Endodermal cell (in vitro differentiated cells): ENCODE measurements at regions not wholly inside any gene's neighbourhood (a gene's known extent, or its start where the extent isn't known, plus 50 kb on each side); places are given as distances from the start of the nearest gene placed in this dataset.

Experiments used
- DNase-seq: peaks from one replicate; pipeline ENCODE4 v3.0.0-alpha.2; 2017
- H3K27ac ChIP-seq: 2 replicates; pipeline ENCODE4 v1.5.1; 2013; ENCODE audit warnings: mild to moderate bottlenecking, low read depth, low read length, moderate library complexity
- H3K27me3 ChIP-seq: 2 replicates; pipeline ENCODE4 v1.6.1; 2013; ENCODE audit warnings: mild to moderate bottlenecking, low read length, moderate library complexity; ENCODE audit not compliant: insufficient read depth, control insufficient read depth, poor library complexity, severe bottlenecking
- H3K36me3 ChIP-seq: 2 replicates; pipeline ENCODE4 v1.7.0; 2013; ENCODE audit warnings: mild to moderate bottlenecking, low read length, moderate library complexity; ENCODE audit not compliant: control insufficient read depth, insufficient read depth
- H3K4me1 ChIP-seq: one replicate; pipeline ENCODE4 v1.7.0; 2013; ENCODE audit warnings: low read length; ENCODE audit not compliant: control insufficient read depth, insufficient read depth
- H3K4me3 ChIP-seq: 2 replicates; pipeline ENCODE4 v1.5.1; 2013; ENCODE audit warnings: mild to moderate bottlenecking, low read length, moderate library complexity
- H3K9ac ChIP-seq: 2 replicates; pipeline ENCODE4 v1.6.1; 2013; ENCODE audit warnings: mild to moderate bottlenecking, low read length, moderate library complexity; ENCODE audit not compliant: poor library complexity, severe bottlenecking; ENCODE audit errors: extremely low read depth
- H3K9me3 ChIP-seq: 2 replicates; pipeline ENCODE4 v1.6.1; 2013; ENCODE audit warnings: mild to moderate bottlenecking, low read length, moderate library complexity; ENCODE audit not compliant: control insufficient read depth
- H3K27ac Mint-ChIP-seq: 2 replicates; pipeline ENCODE4 v1.8.0; 2020; ENCODE audit warnings: mixed read lengths
- H3K27me3 Mint-ChIP-seq: 2 replicates; pipeline ENCODE4 v1.8.0; 2021; ENCODE audit warnings: mild to moderate bottlenecking, mixed read lengths; ENCODE audit not compliant: insufficient read depth
- H3K36me3 Mint-ChIP-seq: 2 replicates; pipeline ENCODE4 v1.8.0; 2020; ENCODE audit warnings: low read depth, mixed read lengths
- H3K4me1 Mint-ChIP-seq: 2 replicates; pipeline ENCODE4 v1.8.0; 2020; ENCODE audit warnings: mixed read lengths
- H3K4me3 Mint-ChIP-seq: 2 replicates; pipeline ENCODE4 v1.8.0; 2020; ENCODE audit warnings: mild to moderate bottlenecking, moderate library complexity, mixed read lengths
- H3K9me3 Mint-ChIP-seq: 2 replicates; pipeline ENCODE4 v1.8.0; 2020; ENCODE audit warnings: mild to moderate bottlenecking, mixed read lengths
- WGBS, 2 experiments: methylation state at CpG; one replicate each; pipeline versions ENCODE4 v1.1.5 to v1.1.7; 2013; ENCODE audit warnings: missing lambda C conversion rate in 2 of 2, mixed read lengths in 1 of 2; ENCODE audit not compliant: insufficient coverage in 1 of 2, insufficient read length in 1 of 2; 5-methylcytosine and 5-hydroxymethylcytosine counted together
- TF ChIP-seq, protein P1 (sequence below): fragments of 200-600 bp; sonication (generic); conservative IDR thresholded peaks from 2 replicates; pipeline ENCODE4 v1.5.0; 2021; ENCODE audit warnings: antibody characterized with exemption, mild to moderate bottlenecking

- Histone ChIP-seq H3K4me3 (no peak overlapping the region), H3K9me3 (no peaks in the 10 kb centered on the region), H3K4me1 (no peaks in the 10 kb centered on the region), H3K27me3 (peaks cover 9% of the 10 kb centered on the region), H3K9ac (no peak overlapping the region), H3K27ac (no peak overlapping the region), H3K36me3 (no peaks in the 10 kb centered on the region)
- H3K27ac Mint-ChIP-seq: no peak overlapping the region
- peaks cover 14% of the 10 kb centered on the region for H3K4me1 Mint-ChIP-seq
- peaks cover 2% of the 10 kb centered on the region for H3K9me3 Mint-ChIP-seq
- DNase-seq: no peak
- peaks cover 3% of the 10 kb centered on the region for H3K27me3 Mint-ChIP-seq
- no peak overlapping the region for H3K4me3 Mint-ChIP-seq
- H3K36me3 Mint-ChIP-seq: no peaks in the 10 kb centered on the region
- WGBS, 2 experiments: 76 to 94% methylated on average over 2 to 7 of the region's 7 CpGs
- TF ChIP-seq, protein P1, sequence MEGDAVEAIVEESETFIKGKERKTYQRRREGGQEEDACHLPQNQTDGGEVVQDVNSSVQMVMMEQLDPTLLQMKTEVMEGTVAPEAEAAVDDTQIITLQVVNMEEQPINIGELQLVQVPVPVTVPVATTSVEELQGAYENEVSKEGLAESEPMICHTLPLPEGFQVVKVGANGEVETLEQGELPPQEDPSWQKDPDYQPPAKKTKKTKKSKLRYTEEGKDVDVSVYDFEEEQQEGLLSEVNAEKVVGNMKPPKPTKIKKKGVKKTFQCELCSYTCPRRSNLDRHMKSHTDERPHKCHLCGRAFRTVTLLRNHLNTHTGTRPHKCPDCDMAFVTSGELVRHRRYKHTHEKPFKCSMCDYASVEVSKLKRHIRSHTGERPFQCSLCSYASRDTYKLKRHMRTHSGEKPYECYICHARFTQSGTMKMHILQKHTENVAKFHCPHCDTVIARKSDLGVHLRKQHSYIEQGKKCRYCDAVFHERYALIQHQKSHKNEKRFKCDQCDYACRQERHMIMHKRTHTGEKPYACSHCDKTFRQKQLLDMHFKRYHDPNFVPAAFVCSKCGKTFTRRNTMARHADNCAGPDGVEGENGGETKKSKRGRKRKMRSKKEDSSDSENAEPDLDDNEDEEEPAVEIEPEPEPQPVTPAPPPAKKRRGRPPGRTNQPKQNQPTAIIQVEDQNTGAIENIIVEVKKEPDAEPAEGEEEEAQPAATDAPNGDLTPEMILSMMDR: no peak
Measured at GRCh38 chr6:164247106-164247505, 832.6 kb downstream of the QKI start.

DNA sequence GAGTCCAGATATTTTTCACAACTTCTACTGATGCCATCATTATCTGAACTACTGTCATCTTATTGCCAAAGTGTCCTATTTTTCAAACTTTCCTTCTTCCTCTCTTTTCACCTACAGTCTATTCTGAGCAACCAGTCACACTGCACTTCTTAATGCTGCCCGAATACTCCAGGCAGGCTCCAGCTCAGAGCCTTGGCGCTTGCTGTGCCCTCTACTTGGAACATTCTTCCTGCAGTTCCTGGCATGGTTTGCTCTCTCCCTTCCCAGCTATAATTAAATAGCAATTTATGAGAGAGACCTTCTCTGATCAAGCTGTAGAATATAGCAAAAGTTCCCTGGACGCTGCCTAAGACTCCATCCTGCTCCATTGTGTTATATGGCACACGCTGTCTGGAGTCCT lies 831.6 kb downstream of the QKI start:
- TF ChIP-seq, protein P1: no peak
- 83 to 100% methylated on average over 3 to 4 of the region's 4 CpGs for WGBS, 2 experiments
- H3K4me1 Mint-ChIP-seq: peaks cover 14% of the 10 kb centered on the region

DNA sequence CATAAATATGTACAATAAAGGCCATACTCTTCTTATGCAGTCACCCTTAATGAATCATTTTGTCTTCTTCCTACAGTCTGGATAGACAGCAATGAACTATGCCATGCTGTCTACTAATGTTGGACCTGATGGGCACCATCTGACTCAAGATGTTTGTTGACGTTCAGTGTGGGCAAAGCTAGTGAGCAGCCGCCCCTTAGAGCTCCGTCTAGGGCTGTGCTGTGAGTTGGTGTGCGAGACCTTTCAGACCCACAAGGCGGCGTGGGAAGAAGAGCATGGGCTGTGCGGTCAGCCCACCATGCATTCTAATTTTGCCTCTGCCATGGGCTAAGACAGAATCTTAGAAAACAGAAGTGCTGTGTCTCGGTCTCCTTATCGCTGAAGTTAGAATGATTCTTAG lies 829.4 kb downstream of the QKI start:
- TF ChIP-seq, protein P1: no peak
- H3K27me3 ChIP-seq: peaks cover 9% of the 10 kb centered on the region
- H3K4me3 Mint-ChIP-seq: no peak overlapping the region
- 92 to 100% methylated on average over 3 to 9 of the region's 9 CpGs for WGBS, 2 experiments
- no peaks in the 10 kb centered on the region for H3K36me3 ChIP-seq
- H3K4me1 Mint-ChIP-seq: peaks cover 14% of the 10 kb centered on the region
- H3K36me3 Mint-ChIP-seq: no peaks in the 10 kb centered on the region
- H3K4me1 ChIP-seq: no peaks in the 10 kb centered on the region
- no peak overlapping the region for H3K27ac Mint-ChIP-seq
- H3K4me3 ChIP-seq: no peak overlapping the region
- H3K9ac ChIP-seq: no peak overlapping the region
- peaks cover 2% of the 10 kb centered on the region for H3K9me3 Mint-ChIP-seq
- peaks cover 3% of the 10 kb centered on the region for H3K27me3 Mint-ChIP-seq
- H3K9me3 ChIP-seq: no peaks in the 10 kb centered on the region
- DNase-seq: no peak
- H3K27ac ChIP-seq: no peak overlapping the region

More for the DNA sequence above, 831.6 kb downstream of the QKI start:
- Mint-ChIP-seq H3K36me3 (no peaks in the 10 kb centered on the region), H3K27ac (no peak overlapping the region), H3K27me3 (peaks cover 3% of the 10 kb centered on the region), H3K9me3 (peaks cover 2% of the 10 kb centered on the region), H3K4me3 (no peak overlapping the region)
- DNase-seq: no peak
- no peaks in the 10 kb centered on the region for H3K36me3 ChIP-seq
- H3K27ac ChIP-seq: no peak overlapping the region
- H3K4me1 ChIP-seq: no peaks in the 10 kb centered on the region
- no peak overlapping the region for H3K4me3 ChIP-seq
- H3K9me3 ChIP-seq: no peaks in the 10 kb centered on the region
- H3K27me3 ChIP-seq: peaks cover 9% of the 10 kb centered on the region
- no peak overlapping the region for H3K9ac ChIP-seq
